Skin of body (tissue), 1 donor: ENCODE measurements at regions not wholly inside any gene's neighbourhood (a gene's known extent, or its start where the extent isn't known, plus 50 kb on each side); places are given as distances from the start of the nearest gene placed in this dataset.

ENCODE experiments used
- DNase-seq: peaks from one replicate; lab custom pipeline; 2025; lab: John Stamatoyannopoulos, UW

DNA sequence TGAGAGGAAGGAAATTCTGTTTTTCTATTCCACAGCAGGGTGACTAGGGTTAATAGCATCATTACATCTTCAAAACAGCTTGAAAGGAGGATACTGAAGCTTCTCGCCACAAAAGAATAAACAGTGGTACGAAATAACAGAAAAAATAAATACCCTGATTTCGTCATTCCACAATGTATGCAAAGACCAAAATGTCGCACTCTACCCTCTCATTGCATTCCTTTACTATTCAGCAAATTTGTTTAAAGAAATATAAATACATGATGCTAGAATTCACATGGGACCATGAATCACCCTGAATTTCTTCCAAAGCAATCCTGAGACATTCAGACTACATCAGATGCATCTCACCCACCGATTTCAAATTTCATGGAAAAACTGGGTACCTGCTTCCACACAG is 112.3 kb upstream of the TOP3B start:
- DNase-seq, result no peak

DNA sequence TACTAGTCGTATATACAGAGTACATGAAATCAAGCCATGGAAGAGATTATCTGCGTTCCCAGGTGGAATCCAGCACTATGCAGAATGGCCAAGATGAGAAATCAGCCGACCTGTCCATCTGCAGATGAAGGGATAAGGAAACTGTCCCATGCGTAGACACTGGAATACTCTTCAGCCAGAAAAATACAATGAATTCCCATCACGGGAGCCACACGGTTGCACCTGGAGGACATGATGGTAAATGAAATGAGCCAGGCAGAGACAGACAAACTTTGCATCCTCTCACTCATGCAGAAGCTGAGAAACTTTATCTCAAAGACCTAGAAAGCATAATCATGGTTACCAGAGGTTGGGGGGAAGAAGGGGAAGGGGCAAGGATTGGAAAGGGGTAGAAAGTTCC is 111.9 kb upstream of the TOP3B start:
- DNase-seq, result no peak

DNA sequence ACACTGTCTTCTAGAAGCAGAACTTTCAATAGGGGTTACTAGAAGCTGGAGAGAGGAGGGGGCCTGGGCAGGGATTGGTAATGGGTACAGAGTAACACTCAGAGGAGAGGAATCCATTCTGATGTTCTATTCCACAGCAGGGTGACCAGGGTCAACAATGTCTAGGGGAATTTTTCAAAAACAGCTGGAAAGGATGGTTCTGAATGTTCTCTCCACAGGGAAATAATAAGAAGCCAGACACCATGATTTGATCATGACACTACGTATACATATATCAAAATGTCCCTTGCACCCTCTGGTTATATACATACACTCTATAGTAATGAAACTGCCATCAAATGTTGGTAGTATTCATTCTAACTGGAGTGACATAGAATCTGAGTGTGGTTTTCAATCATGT is 111.2 kb upstream of the TOP3B start:
- DNase-seq, result no peak

DNA sequence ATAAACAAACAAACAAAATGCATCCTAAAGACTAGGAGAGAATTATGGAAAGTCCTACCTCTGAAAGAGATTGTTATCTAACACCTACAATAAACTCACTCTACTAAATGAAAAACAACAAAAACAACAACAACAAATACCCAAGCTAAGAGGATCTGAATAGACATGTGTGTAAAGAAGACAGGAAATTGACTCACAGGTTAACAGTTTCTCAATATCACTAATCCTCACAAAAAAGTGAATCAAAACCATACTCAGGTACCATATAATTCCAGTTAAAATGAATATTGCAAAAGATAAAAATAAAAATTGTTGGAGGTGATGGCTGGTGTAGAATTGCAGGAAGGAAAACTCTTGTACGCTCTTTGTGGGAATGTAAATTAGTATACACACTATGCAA is 110.4 kb upstream of the TOP3B start:
- DNase-seq, result no peak

- DNase-seq, result no peak
These were observed 109.5 kb upstream of the TOP3B start for GRCh38 chr22:22092101-22092500.

- no peak for DNase-seq
These were observed 108.9 kb upstream of the TOP3B start for GRCh38 chr22:22091400-22091878.

- DNase-seq, result no peak
These were observed 108.2 kb upstream of the TOP3B start for GRCh38 chr22:22090650-22091399.

GRCh38 chr22:22089459-22090308 is 107.1 kb upstream of the TOP3B start:
- DNase-seq, result no peak

- DNase-seq, result no peak
These were observed 106.3 kb upstream of the TOP3B start for GRCh38 chr22:22088658-22089458.

- DNase-seq, result no peak
These were observed 105.5 kb upstream of the TOP3B start for GRCh38 chr22:22087854-22088657.

GRCh38 chr22:22086501-22087158 is 104.0 kb upstream of the TOP3B start:
- no peak for DNase-seq

DNA sequence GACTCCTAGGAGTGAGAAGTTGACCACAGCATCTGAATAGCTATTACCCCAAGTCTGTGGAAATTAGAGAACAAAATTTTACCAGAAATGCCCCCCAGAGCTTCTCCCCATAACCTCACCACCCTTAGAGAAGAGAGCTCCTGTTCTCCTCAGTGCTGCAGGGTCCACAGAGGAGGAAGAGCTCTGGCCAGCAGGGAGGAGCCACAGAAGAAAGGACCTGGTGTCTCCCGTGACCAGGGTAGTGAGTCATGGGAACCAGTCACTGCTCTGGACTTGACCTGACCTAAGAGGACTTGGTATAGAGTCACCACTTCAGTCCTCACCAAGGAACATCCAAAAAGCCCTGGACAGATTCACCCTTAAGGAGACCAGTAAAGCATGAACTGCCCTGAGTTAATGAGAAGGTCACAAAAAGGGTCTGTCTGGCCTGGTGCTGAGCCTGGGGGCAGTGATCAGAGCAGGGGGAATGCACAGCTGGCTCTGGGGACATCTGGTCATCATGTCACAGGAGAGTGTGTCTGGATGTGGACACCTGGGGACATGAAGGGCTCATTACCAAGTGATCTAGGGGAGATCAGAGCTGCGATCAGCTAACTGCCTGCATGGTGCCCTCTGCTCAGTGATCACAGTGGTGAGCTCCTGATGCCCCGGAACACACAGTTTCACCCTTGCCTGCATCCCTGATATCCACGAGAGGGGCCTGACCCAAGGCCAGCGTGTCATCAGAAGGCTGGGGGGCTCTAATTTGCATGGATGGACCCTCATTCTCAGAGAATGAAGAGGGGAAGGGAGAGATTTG is 103.3 kb upstream of the TOP3B start:
- no peak for DNase-seq

- no peak for DNase-seq
These were observed 101.6 kb upstream of the TOP3B start for GRCh38 chr22:22084089-22084711.

- DNase-seq, result no peak
These were observed 100.4 kb upstream of the TOP3B start for GRCh38 chr22:22082960-22083359.

DNA sequence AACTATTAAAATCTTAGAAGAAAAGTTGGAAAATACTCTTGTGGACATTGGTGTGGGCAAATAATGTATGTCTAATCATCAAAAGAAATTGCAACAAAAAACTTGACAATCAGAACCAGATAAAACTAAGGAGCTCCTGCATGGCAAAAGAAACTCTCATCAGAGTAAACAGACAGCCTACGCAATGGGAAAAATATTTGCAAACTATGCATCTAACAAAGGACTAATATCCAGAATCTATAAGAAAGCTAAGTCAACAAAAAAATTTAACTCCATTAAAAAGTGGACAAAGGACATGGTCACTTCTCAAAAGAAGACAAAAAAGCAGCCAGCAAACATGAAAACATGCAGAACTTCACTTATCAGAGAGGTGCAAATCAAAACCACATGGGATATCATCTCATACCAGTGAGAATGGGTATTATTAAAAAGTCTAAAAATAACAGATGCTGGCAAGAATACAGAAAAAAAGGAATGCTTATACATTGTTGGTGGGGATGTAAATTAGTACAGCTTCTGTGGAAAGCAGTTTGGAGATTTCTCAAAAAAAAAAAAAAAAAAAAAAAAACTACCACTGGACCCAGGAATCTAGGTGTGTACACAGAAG is 99.7 kb upstream of the TOP3B start:
- DNase-seq, result no peak

GRCh38 chr22:22080270-22080669 is 97.7 kb upstream of the TOP3B start:
- DNase-seq, result no peak

- no peak for DNase-seq
These were observed 97.0 kb upstream of the TOP3B start for GRCh38 chr22:22079404-22080148.

- DNase-seq, result no peak
These were observed 95.7 kb upstream of the TOP3B start for GRCh38 chr22:22078329-22078728.
